C4-2B (cell line): ENCODE measurements at regions not wholly inside any gene's neighbourhood (a gene's known extent, or its start where the extent isn't known, plus 50 kb on each side); places are given as distances from the start of the nearest gene placed in this dataset.

Source experiments
- CTCF ChIP-seq: fragments of 450-650 bp; conservative IDR thresholded peaks from 2 replicates; pipeline ENCODE4 v1.5.1; 2017; ENCODE audit warnings: mild to moderate bottlenecking
- ZFX ChIP-seq: fragments of 450-650 bp; IDR thresholded peaks from 2 replicates; pipeline ENCODE4 v1.6.1; 2017

- TF ChIP-seq CTCF (no peak), ZFX (no peak)
Measured at GRCh38 chr5:126081209-126081608, 342.0 kb upstream of the GRAMD2B start.
